GM11168 (cell line): ENCODE measurements at regions not wholly inside any gene's neighbourhood (a gene's known extent, or its start where the extent isn't known, plus 50 kb on each side); places are given as distances from the start of the nearest gene placed in this dataset.
"Not testable (repeated sequence)": the region's sequence is repeated elsewhere in the genome, so short reads cannot be mapped to it uniquely, and the experiment has no call there.

Experiments used
- in situ Hi-C: fragments of 300-500 bp; cut with MboI; formaldehyde crosslinking; loops from one replicate; pipeline ENCODE4 v1.12.0; 2022; ENCODE audit warnings: low sequenced_read_pairs; ENCODE audit not compliant: unreplicated experiment

DNA sequence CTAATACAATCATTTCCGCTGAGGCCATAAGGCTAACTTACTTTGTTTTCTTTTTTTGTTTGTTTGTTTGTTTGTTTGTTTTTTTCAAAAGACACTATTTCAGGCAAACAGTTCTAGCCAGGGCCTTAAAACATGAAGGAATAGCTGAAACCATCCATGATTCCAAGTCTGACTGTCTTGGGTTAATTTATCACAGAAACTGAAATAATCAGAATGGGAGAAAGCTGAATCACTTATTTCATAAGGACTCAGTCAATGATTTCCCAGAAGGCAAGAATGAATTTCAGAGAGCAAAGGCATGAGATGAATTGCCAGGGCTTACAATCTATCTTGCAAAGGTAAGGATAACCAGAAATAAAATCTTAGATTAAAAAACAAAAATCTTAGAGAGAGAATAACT is 1315.1 kb downstream of the SUCLG1 start:
- in situ Hi-C loops, result no loop called here

- in situ Hi-C loops, result no loop called here
Observed at GRCh38 chr2:83142934-83143333, 1316.1 kb downstream of the SUCLG1 start.

DNA sequence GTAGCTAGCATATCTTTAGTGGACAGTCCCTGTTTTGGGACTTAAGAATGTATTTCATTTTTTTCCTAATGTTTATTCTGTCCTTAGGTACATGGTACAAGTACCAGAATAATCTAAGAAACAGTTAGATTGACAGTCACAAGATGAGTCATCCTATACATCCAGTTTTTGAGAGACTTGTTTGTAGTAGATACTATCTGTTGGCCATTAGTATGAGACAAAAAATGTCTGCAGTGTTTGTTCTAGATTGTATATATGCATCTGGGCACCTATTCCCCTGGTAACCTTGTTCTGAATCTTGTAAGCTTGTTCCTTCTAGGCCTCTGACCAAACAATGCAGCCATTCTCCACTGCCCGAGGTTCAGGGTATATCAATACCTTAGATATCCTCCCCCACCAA is 1343.5 kb downstream of the SUCLG1 start:
- in situ Hi-C loops, result no loop called here

DNA sequence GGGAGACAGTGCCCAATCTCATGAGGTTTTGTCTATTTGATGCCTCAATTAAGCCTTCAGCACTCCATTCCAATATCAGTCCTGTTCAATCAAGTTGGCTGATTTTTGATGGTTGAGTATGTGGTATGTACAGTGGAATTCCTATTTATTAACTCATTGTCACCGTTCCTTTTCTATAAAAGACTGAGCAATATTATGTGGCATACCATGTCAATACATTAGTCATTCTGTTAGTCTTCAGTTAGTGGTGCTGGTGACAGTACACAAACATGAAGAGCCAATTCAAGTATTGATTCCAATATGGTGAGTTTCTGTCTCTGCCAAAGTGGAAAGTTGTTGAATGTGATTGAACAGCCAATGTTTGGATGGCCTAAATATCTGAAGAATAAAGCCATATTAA is 1343.9 kb downstream of the SUCLG1 start:
- in situ Hi-C loops, result no loop called here

GRCh38 chr2:83113953-83114352 is 1345.1 kb downstream of the SUCLG1 start:
- in situ Hi-C loops, result no loop called here

DNA sequence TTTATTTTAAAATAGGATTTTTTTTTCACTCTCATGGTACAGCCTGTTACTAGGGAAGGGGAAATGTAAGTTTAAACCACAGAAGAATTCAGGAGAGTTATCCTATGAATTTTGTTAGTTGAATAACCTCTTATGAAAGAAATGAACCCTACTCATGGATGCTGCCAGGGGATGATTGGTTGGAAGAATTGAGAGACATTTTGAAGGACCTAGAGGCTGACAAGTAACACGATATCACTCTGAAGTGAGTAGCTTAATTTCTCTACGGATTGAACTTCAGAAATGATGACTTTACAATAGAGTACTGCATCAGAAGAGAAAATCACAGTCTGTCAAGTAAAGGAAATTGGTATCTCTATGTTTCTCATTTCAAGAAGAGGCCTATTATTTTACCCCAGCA is 1346.2 kb downstream of the SUCLG1 start:
- in situ Hi-C loops, result no loop called here

DNA sequence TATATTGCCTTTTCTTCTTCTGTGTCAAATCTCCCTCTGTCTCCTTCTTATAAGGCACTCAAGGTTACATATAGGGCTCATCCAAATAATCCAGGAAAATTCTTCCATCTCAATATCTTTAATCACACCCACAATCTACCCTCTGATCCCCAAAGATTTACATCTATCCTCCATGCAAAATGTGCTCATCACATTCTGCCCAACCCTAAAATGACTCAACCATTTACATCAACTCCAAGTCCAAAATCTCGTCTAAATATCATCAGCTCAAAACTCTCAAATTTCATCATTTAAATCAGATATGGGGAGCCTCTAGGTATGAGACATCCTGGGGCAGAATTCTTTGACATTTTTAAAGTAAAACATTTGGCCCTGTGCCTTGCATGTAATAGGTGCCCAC is 1349.8 kb downstream of the SUCLG1 start:
- in situ Hi-C loops, result no loop called here

DNA sequence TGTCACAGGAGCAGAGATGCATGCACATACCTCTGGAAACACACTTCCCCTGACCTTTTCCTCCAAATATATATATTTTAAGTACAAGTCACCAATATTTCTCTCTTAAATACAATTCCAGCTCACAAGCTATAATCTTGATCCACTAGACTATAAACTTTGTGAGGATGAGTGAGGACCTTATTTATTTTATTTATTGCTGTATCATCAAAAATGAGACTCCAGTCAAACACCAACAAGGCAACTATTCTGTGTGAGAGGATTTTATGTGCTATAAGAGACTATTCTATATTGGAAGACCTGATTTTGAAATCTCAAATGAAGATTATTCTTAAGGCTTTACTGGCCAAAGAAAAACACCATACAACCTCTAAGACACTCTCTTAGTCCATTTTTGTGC is 1352.2 kb downstream of the SUCLG1 start:
- in situ Hi-C loops, result no loop called here

- in situ Hi-C loops, result no loop called here
Observed at GRCh38 chr2:83104202-83104601, 1354.9 kb downstream of the SUCLG1 start.

GRCh38 chr2:83103613-83104012 is 1355.5 kb downstream of the SUCLG1 start:
- in situ Hi-C loops, result no loop called here

GRCh38 chr2:83089051-83089450 is 1370.0 kb downstream of the SUCLG1 start:
- in situ Hi-C loops, result not testable (repeated sequence)

- in situ Hi-C loops, result no loop called here
Observed at GRCh38 chr2:83085869-83086268, 1373.2 kb downstream of the SUCLG1 start.

DNA sequence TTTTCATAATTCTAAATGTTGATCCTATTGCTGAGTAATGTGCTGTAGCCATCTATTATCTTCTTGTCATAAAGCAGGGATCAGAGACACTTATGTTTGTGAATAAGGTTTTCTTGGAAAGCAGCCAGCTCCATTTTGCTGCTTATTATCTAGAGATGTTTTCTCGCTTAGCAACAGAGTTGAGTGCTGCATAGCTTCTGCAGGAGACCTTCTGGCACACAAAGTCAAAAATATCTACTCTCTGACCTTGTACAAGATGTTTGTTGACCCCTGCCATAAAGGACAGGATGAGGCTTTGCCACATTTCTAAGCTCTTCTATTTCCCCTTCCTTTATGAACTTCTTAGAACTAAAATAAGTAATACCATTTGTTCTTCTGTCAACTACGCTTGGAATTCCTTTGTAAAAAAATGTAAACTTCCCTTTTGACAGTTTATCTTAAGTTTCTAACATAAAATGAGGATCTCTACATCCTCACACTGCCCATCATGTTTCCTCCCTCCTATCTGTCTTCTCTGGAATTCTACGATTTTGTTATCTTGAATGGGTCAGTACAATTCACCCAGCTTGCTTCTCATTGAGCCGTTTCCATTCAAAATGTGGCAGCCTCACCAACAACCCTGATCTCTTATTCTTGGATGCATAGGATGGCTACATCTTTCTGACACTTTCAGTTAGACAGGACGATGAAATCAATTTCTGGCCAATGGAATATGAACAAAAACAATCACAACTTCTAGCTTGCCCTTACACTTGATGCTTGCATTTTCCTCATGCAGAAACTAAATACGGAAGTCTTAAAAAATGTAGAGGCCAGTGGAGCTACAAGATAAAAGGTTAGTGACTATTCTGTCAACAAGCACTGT is 1377.0 kb downstream of the SUCLG1 start:
- in situ Hi-C loops, result no loop called here

- in situ Hi-C loops, result no loop called here
Observed at GRCh38 chr2:83079007-83079406, 1380.1 kb downstream of the SUCLG1 start.

DNA sequence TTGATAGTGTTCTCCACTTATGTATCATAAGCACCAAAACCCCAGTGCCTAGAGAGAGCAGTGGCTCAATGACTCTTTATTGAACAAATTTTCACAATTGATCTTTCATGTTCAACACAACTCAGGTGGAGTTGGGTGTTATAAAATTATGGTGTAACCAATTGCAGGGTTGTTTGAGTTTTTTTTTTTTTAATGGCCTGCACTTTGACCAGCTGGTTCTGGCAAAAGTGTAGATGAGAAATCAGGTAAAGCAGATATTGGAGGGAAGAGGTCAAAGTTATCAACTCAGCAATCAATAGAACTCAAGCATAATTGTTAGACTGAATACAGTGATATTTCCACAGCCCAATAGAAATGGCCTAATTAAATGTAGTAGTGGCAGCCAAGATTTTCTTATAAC is 1386.3 kb downstream of the SUCLG1 start:
- in situ Hi-C loops, result no loop called here

DNA sequence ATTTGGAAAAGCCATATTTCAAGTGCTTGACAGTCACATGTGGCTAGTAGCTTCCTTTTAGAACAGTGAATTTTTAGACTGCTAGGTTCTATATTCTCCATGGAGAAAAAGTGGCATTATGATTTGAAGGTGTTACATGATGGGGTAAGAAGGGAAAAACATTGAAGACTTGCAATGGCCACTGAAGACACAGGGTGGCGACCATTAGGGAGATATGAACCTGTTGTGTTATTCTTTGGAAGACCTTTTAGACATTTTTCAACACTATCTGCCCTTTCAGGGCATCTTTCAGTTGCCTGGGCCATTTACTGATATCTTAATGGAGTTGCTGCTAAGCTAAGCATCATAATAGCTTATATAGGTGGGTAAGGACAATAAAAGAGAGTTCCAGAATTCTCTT is 1387.2 kb downstream of the SUCLG1 start:
- in situ Hi-C loops, result no loop called here

DNA sequence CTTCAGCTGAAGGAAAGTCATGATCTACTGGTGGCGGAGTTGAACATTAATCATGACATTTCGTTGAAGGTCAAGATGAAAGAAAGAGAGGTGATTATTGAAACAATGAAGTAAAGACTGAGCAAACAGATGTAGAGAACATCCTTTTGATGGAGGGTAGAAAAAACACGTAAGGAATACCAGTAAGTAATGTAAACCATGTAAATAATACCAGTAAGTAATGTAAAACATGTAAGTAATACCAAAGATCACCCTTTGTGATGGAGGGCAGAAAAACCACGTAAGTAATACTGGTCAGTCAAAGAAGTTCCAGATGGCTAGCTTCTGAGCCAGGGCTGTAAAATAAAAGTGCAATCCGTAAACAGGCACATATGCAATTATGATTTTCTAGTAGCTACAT is 1387.7 kb downstream of the SUCLG1 start:
- in situ Hi-C loops, result no loop called here

- in situ Hi-C loops, result no loop called here
Observed at GRCh38 chr2:83069724-83070123, 1389.4 kb downstream of the SUCLG1 start.

DNA sequence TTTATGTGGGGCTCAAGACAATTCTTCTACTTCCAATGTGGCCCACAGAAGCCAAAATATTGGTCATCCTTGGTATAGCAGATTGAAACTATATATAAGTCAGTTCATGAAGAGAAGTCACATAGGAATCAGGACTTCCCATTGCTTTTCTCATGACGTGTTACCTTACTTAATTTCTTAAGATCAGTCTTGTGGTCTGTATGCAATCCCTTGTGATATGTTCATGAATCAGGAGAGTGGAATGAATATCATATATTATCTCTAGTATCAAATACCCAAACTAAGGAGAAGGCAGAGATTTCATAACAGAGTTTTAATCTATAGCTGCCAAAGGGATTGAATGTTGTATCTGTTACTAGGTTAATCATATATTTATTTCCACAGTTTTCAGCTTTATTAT is 1390.4 kb downstream of the SUCLG1 start:
- in situ Hi-C loops, result no loop called here

DNA sequence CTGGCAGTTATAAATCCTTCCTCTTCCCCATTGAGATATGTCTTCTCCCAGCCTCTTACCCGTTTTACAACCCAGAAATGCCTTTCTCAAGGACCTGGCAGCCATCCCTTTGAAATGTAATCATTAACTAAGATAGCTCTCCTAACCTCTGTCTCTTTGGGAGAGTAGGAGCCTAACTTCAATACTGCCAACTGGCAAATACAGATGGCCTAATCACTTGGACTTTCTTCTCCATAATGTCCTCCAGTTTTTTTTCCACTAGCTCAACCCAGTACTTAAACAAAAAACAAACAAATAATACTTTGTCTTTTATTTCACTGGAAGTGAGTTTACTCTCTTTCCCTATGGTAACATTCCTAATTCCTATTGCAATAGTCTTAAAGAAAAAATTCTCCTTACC is 1391.1 kb downstream of the SUCLG1 start:
- in situ Hi-C loops, result no loop called here

DNA sequence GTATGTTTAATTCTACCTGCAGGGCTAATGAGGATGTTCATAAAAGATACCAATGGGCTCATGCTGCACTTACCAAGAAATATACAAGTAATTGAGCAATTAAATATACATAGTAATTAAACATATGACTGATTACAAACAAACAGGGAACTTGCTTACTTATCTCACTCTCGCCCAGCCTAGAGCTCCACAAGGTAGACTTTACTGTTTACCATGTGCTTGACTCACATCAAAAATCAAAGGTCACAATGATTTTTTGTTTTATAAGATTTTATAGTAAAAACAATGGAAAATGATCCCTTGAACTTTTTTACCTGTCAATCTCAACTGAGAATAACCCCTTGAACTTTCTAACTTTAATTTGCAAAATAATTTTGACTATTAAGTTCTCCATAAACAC is 1395.1 kb downstream of the SUCLG1 start:
- in situ Hi-C loops, result no loop called here

DNA sequence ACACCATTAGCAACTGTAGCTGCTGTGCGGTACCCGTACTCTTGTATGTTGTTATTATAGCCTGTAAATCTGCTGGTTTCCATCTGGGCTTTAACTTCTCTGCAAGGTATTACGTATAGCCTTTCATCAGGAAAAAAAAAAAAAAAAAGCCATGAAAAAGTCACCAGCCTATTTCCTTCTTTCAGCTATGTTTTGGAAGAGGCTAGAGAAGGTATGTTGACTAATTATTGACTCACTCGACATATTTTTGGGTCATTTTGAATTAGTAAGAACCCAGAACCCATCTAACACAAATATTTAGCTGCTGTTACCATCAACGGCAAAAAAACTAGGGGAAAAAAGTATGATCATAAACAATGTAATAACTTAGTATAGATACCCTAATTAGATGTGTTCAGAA is 1395.6 kb downstream of the SUCLG1 start:
- in situ Hi-C loops, result no loop called here
